ENCODE measurements at regions not wholly inside any gene's neighbourhood (a gene's known extent, or its start where the extent isn't known, plus 50 kb on each side); places are given as distances from the start of the nearest gene placed in this dataset.

- TF ChIP-seq CTCF (IDR thresholded peaks at IDR 0.05; ENCODE audit: extremely low read depth in 1 of 2, insufficient read depth in 1 of 2, low read depth in 1 of 2, low read length in 2 of 2) = no peak
- no peak for TF ChIP-seq MAX (IDR thresholded peaks at IDR 0.05; ENCODE audit: insufficient read depth, insufficient read length)
- no peak for TF ChIP-seq EZH2 (IDR thresholded peaks at IDR 0.05; ENCODE audit: borderline replicate concordance, low read depth, low read length, severe bottlenecking)
- TF ChIP-seq POLR2A (IDR thresholded peaks at IDR 0.05; ENCODE audit: low read depth, low read length) = no peak
- no peak for TF ChIP-seq POLR2AphosphoS5 (IDR thresholded peaks at IDR 0.05; ENCODE audit: insufficient read depth, low read depth, low read length)
- TF ChIP-seq FOS (IDR thresholded peaks at IDR 0.05; ENCODE audit: borderline replicate concordance, insufficient read depth, low read length) = no peak
- no peak for TF ChIP-seq GATA2 (IDR thresholded peaks at IDR 0.05; ENCODE audit: insufficient read depth, insufficient read length, low read depth, low read length)
These were observed 328.7 kb downstream of the FAM181B start for GRCh38 chr11:82404981-82405380.
